ENCODE measurements at regions not wholly inside any gene's neighbourhood (a gene's known extent, or its start where the extent isn't known, plus 50 kb on each side); places are given as distances from the start of the nearest gene placed in this dataset.

DNA sequence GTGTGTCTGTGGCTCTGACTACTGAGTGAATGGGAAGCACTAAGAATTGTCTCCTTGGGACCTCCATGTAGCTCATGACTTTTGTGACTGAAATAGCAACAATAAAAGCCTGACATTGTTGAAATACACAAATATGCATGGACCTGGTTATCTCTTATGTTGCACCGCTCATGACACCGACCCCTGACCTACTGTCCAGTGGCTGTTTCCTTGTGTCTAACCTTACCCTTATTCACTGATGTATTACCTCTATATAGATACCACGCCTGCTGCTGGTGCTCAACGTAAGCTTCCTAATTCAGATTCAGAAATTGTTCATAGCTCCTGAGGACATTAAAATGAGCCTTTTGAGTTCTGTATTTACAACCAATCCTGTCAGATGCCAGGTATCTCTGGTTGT, 243.4 kb upstream of the SEMA3C start:
- H4K20me1 ChIP-seq (ENCODE audit: insufficient read depth, low read length), result no peaks in the 10 kb centered on the region
- no peak overlapping the region for H3K27ac ChIP-seq (ENCODE audit: extremely low read length, insufficient read depth, low read length)
- TF ChIP-seq ATRX (CRISPR knock-in tag; IDR thresholded peaks at IDR 0.05; ENCODE audit: borderline replicate concordance) (no peak), ZNF138 (CRISPR knock-in tag; IDR thresholded peaks at IDR 0.05; ENCODE audit: low read depth) (no peak), ZNF263 (CRISPR knock-in tag; IDR thresholded peaks at IDR 0.05) (no peak), ZSCAN22 (CRISPR knock-in tag; IDR thresholded peaks at IDR 0.05) (no peak), ZNF775 (CRISPR knock-in tag; IDR thresholded peaks at IDR 0.05; ENCODE audit: borderline replicate concordance) (no peak), FOXC1 (CRISPR knock-in tag; IDR thresholded peaks at IDR 0.05; ENCODE audit: borderline replicate concordance) (no peak)
- TF ChIP-seq, protein P1, sequence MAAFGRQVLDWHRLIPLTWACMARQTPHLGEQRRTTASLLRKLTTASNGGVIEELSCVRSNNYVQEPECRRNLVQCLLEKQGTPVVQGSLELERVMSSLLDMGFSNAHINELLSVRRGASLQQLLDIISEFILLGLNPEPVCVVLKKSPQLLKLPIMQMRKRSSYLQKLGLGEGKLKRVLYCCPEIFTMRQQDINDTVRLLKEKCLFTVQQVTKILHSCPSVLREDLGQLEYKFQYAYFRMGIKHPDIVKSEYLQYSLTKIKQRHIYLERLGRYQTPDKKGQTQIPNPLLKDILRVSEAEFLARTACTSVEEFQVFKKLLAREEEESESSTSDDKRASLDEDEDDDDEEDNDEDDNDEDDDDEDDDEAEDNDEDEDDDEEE (CRISPR knock-in tag; IDR thresholded peaks at IDR 0.05), result no peak
- H3K27me3 ChIP-seq (ENCODE audit: control insufficient read depth in 1 of 2, insufficient read depth in 2 of 2, low read length in 2 of 2), result no peaks in the 10 kb centered on the region
- H2AFZ ChIP-seq (ENCODE audit: low read length), result no peak overlapping the region
- ChIA-PET POLR2A (no interaction called here), CTCF (ENCODE audit: low intra/inter-chr PET ratio, low total read pairs) (no interaction called here)
- no peak overlapping the region for H3K4me2 ChIP-seq (ENCODE audit: low read depth, low read length)
- intact Hi-C loops (cut with micrococcal nuclease; ENCODE audit: unreplicated experiment), result no loop called here
- in situ Hi-C loops (cut with HindIII; ENCODE audit: extremely low pct_ligation_motif_present, low pct_unique_long_range_greater_than_20kb), result no loop called here
- BruUV-seq (replicated peaks), result no TSS peak
- H3K9ac ChIP-seq (ENCODE audit: insufficient read depth, low read depth, low read length), result no peak overlapping the region
- H3K9me3 ChIP-seq (ENCODE audit: low read length), result no peaks in the 10 kb centered on the region
- H3K36me3 ChIP-seq (replicated peaks in 1 of 2; ENCODE audit: control insufficient read depth in 1 of 2, insufficient read depth in 2 of 2, low read length in 2 of 2), result no peaks in the 10 kb centered on the region
- DNase-seq (ENCODE audit: low spot score), result no peak
- WGBS (ENCODE audit: low lambda C conversion rate), result 98% methylated on average over 4 of the region's 4 CpGs
- FAIRE-seq, result no peak
- no peaks in the 10 kb centered on the region for H3K79me2 ChIP-seq (ENCODE audit: insufficient read depth, low read length)
- no peak overlapping the region for H3K4me3 ChIP-seq (replicated peaks in 1 of 3; ENCODE audit: insufficient read depth in 1 of 3, low read depth in 2 of 3, low read length in 3 of 3)
- ATAC-seq, result no peak
- peaks cover 16% of the 10 kb centered on the region for H3K4me1 ChIP-seq (ENCODE audit: insufficient read depth, low read length)

DNA sequence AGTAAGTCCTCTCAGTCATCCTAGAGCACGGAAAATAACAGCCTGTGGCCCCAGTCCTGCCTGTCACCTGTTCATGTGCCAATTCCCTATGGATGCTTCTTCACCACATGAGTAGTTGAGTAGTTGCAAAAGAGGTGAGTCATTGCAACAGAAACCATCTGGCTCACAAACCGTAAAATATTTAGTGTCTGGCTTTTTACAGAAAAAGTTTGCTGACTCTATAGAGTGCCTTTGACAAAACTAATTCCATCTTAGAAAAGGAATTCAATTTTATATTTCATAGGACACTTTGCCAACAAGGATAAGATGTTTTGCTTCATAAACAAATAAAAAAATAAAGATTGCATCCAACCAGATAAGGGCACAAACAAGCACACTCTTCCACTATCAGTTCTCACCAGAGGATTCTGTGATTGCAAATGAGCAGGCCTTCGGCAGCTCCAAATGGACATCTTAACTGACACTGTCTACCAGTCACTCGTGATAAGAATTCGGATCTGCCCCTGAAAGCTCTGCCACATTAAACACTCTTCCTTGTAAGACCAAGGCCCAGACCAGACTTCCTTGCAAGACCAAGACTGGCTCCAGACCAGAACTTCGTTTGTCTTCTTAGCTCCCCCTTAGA, 242.7 kb upstream of the SEMA3C start:
- POLR2A ChIA-PET, result no interaction called here
- BruUV-seq (replicated peaks), result no TSS peak
- ATAC-seq, result 0 out of 3 replicates have a peak, but pooled peaks have one; percentile 22

More for the DNA sequence above, 242.7 kb upstream of the SEMA3C start:
- intact Hi-C loops (cut with micrococcal nuclease; ENCODE audit: unreplicated experiment) (no loop called here), in situ Hi-C loops (cut with HindIII; ENCODE audit: extremely low pct_ligation_motif_present, low pct_unique_long_range_greater_than_20kb) (no loop called here)
- Histone ChIP-seq H3K9ac (ENCODE audit: insufficient read depth, low read depth, low read length) (no peak overlapping the region), H3K79me2 (ENCODE audit: insufficient read depth, low read length) (no peaks in the 10 kb centered on the region), H2AFZ (ENCODE audit: low read length) (no peak overlapping the region), H3K27ac (ENCODE audit: extremely low read length, insufficient read depth, low read length) (no peak overlapping the region), H3K9me3 (ENCODE audit: low read length) (no peaks in the 10 kb centered on the region), H3K36me3 (replicated peaks in 1 of 2; ENCODE audit: control insufficient read depth in 1 of 2, insufficient read depth in 2 of 2, low read length in 2 of 2) (no peaks in the 10 kb centered on the region), H4K20me1 (ENCODE audit: insufficient read depth, low read length) (no peaks in the 10 kb centered on the region), H3K4me2 (ENCODE audit: low read depth, low read length) (no peak overlapping the region), H3K4me1 (ENCODE audit: insufficient read depth, low read length) (peaks cover 23% of the 10 kb centered on the region), H3K4me3 (replicated peaks in 1 of 3; ENCODE audit: insufficient read depth in 1 of 3, low read depth in 2 of 3, low read length in 3 of 3) (no peak overlapping the region), H3K27me3 (ENCODE audit: control insufficient read depth in 1 of 2, insufficient read depth in 2 of 2, low read length in 2 of 2) (no peaks in the 10 kb centered on the region)
- WGBS (ENCODE audit: low lambda C conversion rate), result 80% methylated on average over 6 of the region's 6 CpGs
- peak; percentile 65 for DNase-seq (ENCODE audit: low spot score)
- TF ChIP-seq, protein P2, sequence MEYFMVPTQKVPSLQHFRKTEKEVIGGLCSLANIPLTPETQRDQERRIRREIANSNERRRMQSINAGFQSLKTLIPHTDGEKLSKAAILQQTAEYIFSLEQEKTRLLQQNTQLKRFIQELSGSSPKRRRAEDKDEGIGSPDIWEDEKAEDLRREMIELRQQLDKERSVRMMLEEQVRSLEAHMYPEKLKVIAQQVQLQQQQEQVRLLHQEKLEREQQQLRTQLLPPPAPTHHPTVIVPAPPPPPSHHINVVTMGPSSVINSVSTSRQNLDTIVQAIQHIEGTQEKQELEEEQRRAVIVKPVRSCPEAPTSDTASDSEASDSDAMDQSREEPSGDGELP (IDR thresholded peaks at IDR 0.05; ENCODE audit: borderline replicate concordance, low read depth), result 0 out of 2 replicates have a peak, but pooled peaks have one; percentile 11
- TF ChIP-seq ZNF644 (CRISPR knock-in tag; IDR thresholded peaks at IDR 0.05; ENCODE audit: low read depth) (peak; percentile 61; the same call in 1 of the 2 replicates), RFXAP (CRISPR knock-in tag; IDR thresholded peaks at IDR 0.05; ENCODE audit: borderline replicate concordance) (no peak), BHLHE40 (IDR thresholded peaks at IDR 0.05; ENCODE audit: low read length) (no peak), CEBPB (IDR thresholded peaks at IDR 0.05; ENCODE audit: borderline replicate concordance, low read depth, low read length) (peak; percentile 54), CEBPG (CRISPR knock-in tag; IDR thresholded peaks at IDR 0.05) (0 out of 2 replicates have a peak, but pooled peaks have one; percentile 21), FOSL2 (CRISPR knock-in tag; IDR thresholded peaks at IDR 0.05) (peak; percentile 88), NCOA5 (CRISPR knock-in tag; IDR thresholded peaks at IDR 0.05) (no peak)
- TF ChIP-seq, protein P3, sequence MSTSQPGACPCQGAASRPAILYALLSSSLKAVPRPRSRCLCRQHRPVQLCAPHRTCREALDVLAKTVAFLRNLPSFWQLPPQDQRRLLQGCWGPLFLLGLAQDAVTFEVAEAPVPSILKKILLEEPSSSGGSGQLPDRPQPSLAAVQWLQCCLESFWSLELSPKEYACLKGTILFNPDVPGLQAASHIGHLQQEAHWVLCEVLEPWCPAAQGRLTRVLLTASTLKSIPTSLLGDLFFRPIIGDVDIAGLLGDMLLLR (CRISPR knock-in tag; IDR thresholded peaks at IDR 0.05), result no peak
- FAIRE-seq, result no peak
- CTCF ChIA-PET (ENCODE audit: low intra/inter-chr PET ratio, low total read pairs), result no interaction called here

Data from HepG2 (cell line).